ENCODE measurements at regions not wholly inside any gene's neighbourhood (a gene's known extent, or its start where the extent isn't known, plus 50 kb on each side); places are given as distances from the start of the nearest gene placed in this dataset.

DNA sequence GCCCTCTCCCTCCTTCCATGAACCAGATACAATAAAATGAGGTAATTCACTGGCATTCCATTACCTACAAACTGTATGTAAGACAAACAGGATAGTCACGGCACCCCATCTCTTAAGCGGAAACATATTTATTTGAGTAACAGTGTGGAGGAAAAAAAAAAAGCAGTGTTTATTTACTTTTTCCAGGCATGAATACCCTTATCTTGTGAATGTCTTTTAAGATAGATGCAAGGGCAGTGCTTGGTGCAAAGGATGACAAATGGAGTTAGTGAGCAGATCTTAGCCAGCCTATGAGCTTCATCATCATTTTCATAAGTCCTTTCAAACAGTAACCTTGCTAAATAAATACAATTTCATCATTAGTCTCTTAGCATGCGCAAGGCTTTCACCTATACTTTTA lies 1661.8 kb upstream of the SPRY2 start (continued):
- TF ChIP-seq BHLHE40 (IDR thresholded peaks at IDR 0.05; ENCODE audit: borderline replicate concordance in 1 of 2, low read depth in 2 of 2, low read length in 1 of 2) (no peak), RFX5 (IDR thresholded peaks at IDR 0.05; ENCODE audit: low read depth, low read length) (no peak)
- TF ChIP-seq, protein P1, sequence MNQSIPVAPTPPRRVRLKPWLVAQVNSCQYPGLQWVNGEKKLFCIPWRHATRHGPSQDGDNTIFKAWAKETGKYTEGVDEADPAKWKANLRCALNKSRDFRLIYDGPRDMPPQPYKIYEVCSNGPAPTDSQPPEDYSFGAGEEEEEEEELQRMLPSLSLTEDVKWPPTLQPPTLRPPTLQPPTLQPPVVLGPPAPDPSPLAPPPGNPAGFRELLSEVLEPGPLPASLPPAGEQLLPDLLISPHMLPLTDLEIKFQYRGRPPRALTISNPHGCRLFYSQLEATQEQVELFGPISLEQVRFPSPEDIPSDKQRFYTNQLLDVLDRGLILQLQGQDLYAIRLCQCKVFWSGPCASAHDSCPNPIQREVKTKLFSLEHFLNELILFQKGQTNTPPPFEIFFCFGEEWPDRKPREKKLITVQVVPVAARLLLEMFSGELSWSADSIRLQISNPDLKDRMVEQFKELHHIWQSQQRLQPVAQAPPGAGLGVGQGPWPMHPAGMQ (IDR thresholded peaks at IDR 0.05; ENCODE audit: borderline replicate concordance), result no peak
- TF ChIP-seq, protein P2, sequence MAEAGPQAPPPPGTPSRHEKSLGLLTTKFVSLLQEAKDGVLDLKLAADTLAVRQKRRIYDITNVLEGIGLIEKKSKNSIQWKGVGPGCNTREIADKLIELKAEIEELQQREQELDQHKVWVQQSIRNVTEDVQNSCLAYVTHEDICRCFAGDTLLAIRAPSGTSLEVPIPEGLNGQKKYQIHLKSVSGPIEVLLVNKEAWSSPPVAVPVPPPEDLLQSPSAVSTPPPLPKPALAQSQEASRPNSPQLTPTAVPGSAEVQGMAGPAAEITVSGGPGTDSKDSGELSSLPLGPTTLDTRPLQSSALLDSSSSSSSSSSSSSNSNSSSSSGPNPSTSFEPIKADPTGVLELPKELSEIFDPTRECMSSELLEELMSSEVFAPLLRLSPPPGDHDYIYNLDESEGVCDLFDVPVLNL (IDR thresholded peaks at IDR 0.05; ENCODE audit: low read depth, low read length), result no peak

DNA sequence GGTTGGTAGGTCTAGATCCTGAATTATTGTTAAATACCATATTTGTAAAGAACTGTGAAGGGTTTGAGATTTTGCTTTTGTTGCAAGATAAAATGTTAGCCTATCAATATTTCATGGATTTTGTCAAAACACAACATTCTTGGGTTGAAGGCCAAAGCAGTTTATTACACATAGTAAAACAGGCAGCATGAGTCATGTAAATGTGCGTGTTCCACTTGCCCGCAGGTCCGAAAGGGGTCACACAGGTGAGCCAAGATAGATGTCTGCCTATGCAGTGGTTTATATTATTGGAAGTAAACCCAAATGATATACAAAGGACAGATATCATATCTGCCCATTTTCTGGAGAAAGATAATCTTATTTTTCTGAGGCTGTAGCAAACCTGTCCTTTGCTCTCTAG lies 1654.4 kb upstream of the SPRY2 start:
- ChIA-PET CTCF (no interaction called here), RAD21 (ENCODE audit: unreplicated experiment) (no interaction called here), SMC1A (ENCODE audit: uncharacterized antibody, unreplicated experiment) (no interaction called here), POLR2A (no interaction called here)
- DNase-seq (ENCODE audit: low read depth, low spot score) (no peak), FAIRE-seq (no peak), ATAC-seq (no peak)
- TF ChIP-seq, protein P3, sequence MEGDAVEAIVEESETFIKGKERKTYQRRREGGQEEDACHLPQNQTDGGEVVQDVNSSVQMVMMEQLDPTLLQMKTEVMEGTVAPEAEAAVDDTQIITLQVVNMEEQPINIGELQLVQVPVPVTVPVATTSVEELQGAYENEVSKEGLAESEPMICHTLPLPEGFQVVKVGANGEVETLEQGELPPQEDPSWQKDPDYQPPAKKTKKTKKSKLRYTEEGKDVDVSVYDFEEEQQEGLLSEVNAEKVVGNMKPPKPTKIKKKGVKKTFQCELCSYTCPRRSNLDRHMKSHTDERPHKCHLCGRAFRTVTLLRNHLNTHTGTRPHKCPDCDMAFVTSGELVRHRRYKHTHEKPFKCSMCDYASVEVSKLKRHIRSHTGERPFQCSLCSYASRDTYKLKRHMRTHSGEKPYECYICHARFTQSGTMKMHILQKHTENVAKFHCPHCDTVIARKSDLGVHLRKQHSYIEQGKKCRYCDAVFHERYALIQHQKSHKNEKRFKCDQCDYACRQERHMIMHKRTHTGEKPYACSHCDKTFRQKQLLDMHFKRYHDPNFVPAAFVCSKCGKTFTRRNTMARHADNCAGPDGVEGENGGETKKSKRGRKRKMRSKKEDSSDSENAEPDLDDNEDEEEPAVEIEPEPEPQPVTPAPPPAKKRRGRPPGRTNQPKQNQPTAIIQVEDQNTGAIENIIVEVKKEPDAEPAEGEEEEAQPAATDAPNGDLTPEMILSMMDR (IDR thresholded peaks at IDR 0.05 in 2 of 3, conservative IDR thresholded peaks at IDR 0.05 in 1 of 3; ENCODE audit: control insufficient read depth in 2 of 3, extremely low read depth in 1 of 3, insufficient read depth in 1 of 3, low read depth in 3 of 3, low read length in 3 of 3), result no peak
- TF ChIP-seq EZH2 (IDR thresholded peaks at IDR 0.05; ENCODE audit: borderline replicate concordance, control insufficient read depth, low read depth, low read length) (no peak), DPF2 (IDR thresholded peaks at IDR 0.05) (no peak), BHLHE40 (IDR thresholded peaks at IDR 0.05; ENCODE audit: borderline replicate concordance in 1 of 2, low read depth in 2 of 2, low read length in 1 of 2) (no peak)
- Histone ChIP-seq H3K4me1 (ENCODE audit: control insufficient read depth, insufficient read depth, low read length) (no peaks in the 10 kb centered on the region), H3K9me3 (replicated peaks; ENCODE audit: control insufficient read depth, insufficient read depth, low read length) (no peaks in the 10 kb centered on the region), H3K4me3 (no peak overlapping the region), H3K36me3 (ENCODE audit: control insufficient read depth in 2 of 2, insufficient read depth in 2 of 2, low read length in 1 of 2) (no peaks in the 10 kb centered on the region), H2AFZ (ENCODE audit: control insufficient read depth, low read depth, low read length) (no peak overlapping the region), H4K20me1 (ENCODE audit: control insufficient read depth, insufficient read depth) (no peaks in the 10 kb centered on the region), H3K27ac (ENCODE audit: control insufficient read depth, insufficient read depth) (no peak overlapping the region), H3K9ac (ENCODE audit: control insufficient read depth, insufficient read depth, low read length) (no peak overlapping the region), H3K4me2 (ENCODE audit: control insufficient read depth, insufficient read depth) (no peak overlapping the region), H3K27me3 (replicated peaks in 1 of 2; ENCODE audit: control insufficient read depth in 2 of 2, insufficient read depth in 2 of 2, low read length in 1 of 2) (no peaks in the 10 kb centered on the region), H3K79me2 (ENCODE audit: control insufficient read depth, insufficient read depth, low read length) (no peaks in the 10 kb centered on the region)
- 43% methylated on average over 3 of the region's 3 CpGs for WGBS (ENCODE audit: insufficient coverage, insufficient replicate concordance, low lambda C conversion rate, missing lambda C conversion rate)
- BruUV-seq (replicated peaks), result no TSS peak
- in situ Hi-C loops (cut with MboI), result no loop called here
- intact Hi-C loops (cut with micrococcal nuclease; ENCODE audit: unreplicated experiment), result no loop called here

Measured in GM12878 (cell line).